ENCODE measurements at regions not wholly inside any gene's neighbourhood (a gene's known extent, or its start where the extent isn't known, plus 50 kb on each side); places are given as distances from the start of the nearest gene placed in this dataset.

DNA sequence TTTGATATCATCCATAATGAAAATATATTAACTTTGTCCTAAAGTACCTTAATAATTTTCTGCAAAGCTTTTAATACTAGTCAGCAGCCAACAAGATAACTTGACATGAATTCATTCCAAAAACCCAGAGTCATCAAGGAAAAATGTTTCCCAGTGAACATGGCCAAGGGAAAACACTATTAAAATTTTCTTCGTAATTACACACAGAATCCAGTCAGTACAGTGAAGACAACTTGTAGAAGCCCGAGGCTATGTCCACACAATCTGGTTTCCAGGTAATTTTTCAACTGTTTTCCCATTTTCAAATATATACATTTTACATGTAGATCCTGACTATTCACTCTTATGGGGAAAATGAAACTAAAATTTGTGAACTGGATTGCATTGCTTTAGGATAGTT, 600.9 kb downstream of the CDH8 start:
- Histone ChIP-seq H4K20me1 (ENCODE audit: low read depth, low read length) (no peaks in the 10 kb centered on the region), H3F3A (ENCODE audit: insufficient read depth) (no peaks in the 10 kb centered on the region), H3K9me2 (replicated peaks; ENCODE audit: insufficient read depth, low read length) (no peaks in the 10 kb centered on the region), H3K36me3 (ENCODE audit: low read length) (no peaks in the 10 kb centered on the region), H2AFZ (ENCODE audit: low read depth, low read length, severe bottlenecking) (no peak overlapping the region), H3K27ac (ENCODE audit: low read depth, low read length) (no peak overlapping the region), H3K9me3 (ENCODE audit: insufficient read depth, low read length) (no peaks in the 10 kb centered on the region), H3K4me3 (ENCODE audit: insufficient read depth, low read length, poor library complexity, severe bottlenecking) (no peak overlapping the region), H3K27me3 (ENCODE audit: low read length) (no peaks in the 10 kb centered on the region), H3K4me2 (ENCODE audit: low read depth, low read length, poor library complexity, severe bottlenecking) (no peak overlapping the region), H3K9ac (ENCODE audit: low read length) (no peak overlapping the region), H3K79me2 (ENCODE audit: insufficient read depth, low read length) (no peaks in the 10 kb centered on the region)
- no peak for TF ChIP-seq EZH2phosphoT487 (conservative IDR thresholded peaks at IDR 0.05; ENCODE audit: low read length)
- TF ChIP-seq, protein P1, sequence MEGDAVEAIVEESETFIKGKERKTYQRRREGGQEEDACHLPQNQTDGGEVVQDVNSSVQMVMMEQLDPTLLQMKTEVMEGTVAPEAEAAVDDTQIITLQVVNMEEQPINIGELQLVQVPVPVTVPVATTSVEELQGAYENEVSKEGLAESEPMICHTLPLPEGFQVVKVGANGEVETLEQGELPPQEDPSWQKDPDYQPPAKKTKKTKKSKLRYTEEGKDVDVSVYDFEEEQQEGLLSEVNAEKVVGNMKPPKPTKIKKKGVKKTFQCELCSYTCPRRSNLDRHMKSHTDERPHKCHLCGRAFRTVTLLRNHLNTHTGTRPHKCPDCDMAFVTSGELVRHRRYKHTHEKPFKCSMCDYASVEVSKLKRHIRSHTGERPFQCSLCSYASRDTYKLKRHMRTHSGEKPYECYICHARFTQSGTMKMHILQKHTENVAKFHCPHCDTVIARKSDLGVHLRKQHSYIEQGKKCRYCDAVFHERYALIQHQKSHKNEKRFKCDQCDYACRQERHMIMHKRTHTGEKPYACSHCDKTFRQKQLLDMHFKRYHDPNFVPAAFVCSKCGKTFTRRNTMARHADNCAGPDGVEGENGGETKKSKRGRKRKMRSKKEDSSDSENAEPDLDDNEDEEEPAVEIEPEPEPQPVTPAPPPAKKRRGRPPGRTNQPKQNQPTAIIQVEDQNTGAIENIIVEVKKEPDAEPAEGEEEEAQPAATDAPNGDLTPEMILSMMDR (IDR thresholded peaks at IDR 0.05; ENCODE audit: insufficient read depth, low read length, poor library complexity, severe bottlenecking): no peak

DNA sequence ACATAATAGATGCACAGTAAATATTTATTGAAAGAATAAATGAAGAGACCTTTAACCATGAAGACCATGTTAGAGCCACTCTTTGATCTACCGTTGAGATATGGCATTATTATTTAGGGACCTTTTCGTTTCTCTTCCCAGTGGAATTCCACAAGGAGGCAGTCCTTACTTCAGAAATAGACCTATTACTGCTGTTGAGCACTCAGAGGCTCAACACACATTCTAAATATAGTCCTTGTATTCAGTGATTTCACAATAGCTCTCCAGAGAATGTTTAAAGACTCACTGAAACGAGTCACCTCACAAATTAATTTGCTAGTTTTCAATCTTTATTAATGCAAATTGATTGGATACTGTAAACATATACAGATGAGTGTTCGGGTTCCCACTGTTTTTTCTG, 603.8 kb downstream of the CDH8 start:
- no peaks in the 10 kb centered on the region for H3K27me3 ChIP-seq (ENCODE audit: low read length)
- no peaks in the 10 kb centered on the region for H3F3A ChIP-seq (ENCODE audit: insufficient read depth)
- H2AFZ ChIP-seq (ENCODE audit: low read depth, low read length, severe bottlenecking): no peak overlapping the region
- no peak overlapping the region for H3K4me2 ChIP-seq (ENCODE audit: low read depth, low read length, poor library complexity, severe bottlenecking)
- H3K9me3 ChIP-seq (ENCODE audit: insufficient read depth, low read length): no peaks in the 10 kb centered on the region
- no peak overlapping the region for H3K4me3 ChIP-seq (ENCODE audit: insufficient read depth, low read length, poor library complexity, severe bottlenecking)
- H3K27ac ChIP-seq (ENCODE audit: low read depth, low read length): no peak overlapping the region
- no peaks in the 10 kb centered on the region for H3K36me3 ChIP-seq (ENCODE audit: low read length)
- no peaks in the 10 kb centered on the region for H4K20me1 ChIP-seq (ENCODE audit: low read depth, low read length)
- no peak overlapping the region for H3K9ac ChIP-seq (ENCODE audit: low read length)
- no peaks in the 10 kb centered on the region for H3K79me2 ChIP-seq (ENCODE audit: insufficient read depth, low read length)
- H3K9me2 ChIP-seq (replicated peaks; ENCODE audit: insufficient read depth, low read length): no peaks in the 10 kb centered on the region
- TF ChIP-seq, protein P1 (IDR thresholded peaks at IDR 0.05; ENCODE audit: insufficient read depth, low read length, poor library complexity, severe bottlenecking): no peak
- TF ChIP-seq EZH2phosphoT487 (conservative IDR thresholded peaks at IDR 0.05; ENCODE audit: low read length): no peak

DNA sequence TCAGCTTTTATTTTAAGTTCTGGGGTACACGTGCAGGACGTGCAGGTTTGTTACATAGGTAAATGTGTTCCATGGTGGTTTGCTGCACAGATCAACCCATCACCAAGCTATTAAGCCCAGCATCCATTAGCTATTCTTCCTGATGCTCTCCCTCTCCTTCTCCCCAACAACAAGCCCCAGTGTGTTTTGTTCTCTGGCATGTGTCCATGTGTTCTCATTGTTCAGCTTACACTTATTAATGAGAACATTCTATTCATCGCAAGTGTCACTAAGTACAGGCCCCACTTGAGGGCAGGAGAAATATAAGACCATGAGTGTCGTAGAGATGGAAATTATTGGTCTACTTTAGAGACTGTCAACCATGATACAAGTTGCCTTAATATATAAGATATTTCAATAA, 615.1 kb downstream of the CDH8 start:
- H3K27me3 ChIP-seq (ENCODE audit: low read length): no peaks in the 10 kb centered on the region
- no peak for TF ChIP-seq EZH2phosphoT487 (conservative IDR thresholded peaks at IDR 0.05; ENCODE audit: low read length)
- TF ChIP-seq, protein P1 (IDR thresholded peaks at IDR 0.05; ENCODE audit: insufficient read depth, low read length, poor library complexity, severe bottlenecking): no peak

More for the DNA sequence above, 615.1 kb downstream of the CDH8 start:
- no peak overlapping the region for H3K4me2 ChIP-seq (ENCODE audit: low read depth, low read length, poor library complexity, severe bottlenecking)
- no peak overlapping the region for H3K27ac ChIP-seq (ENCODE audit: low read depth, low read length)
- no peaks in the 10 kb centered on the region for H3K36me3 ChIP-seq (ENCODE audit: low read length)
- no peaks in the 10 kb centered on the region for H3K79me2 ChIP-seq (ENCODE audit: insufficient read depth, low read length)
- no peak overlapping the region for H2AFZ ChIP-seq (ENCODE audit: low read depth, low read length, severe bottlenecking)
- no peaks in the 10 kb centered on the region for H3F3A ChIP-seq (ENCODE audit: insufficient read depth)
- no peaks in the 10 kb centered on the region for H4K20me1 ChIP-seq (ENCODE audit: low read depth, low read length)
- H3K4me3 ChIP-seq (ENCODE audit: insufficient read depth, low read length, poor library complexity, severe bottlenecking): no peak overlapping the region
- H3K9ac ChIP-seq (ENCODE audit: low read length): no peak overlapping the region
- no peaks in the 10 kb centered on the region for H3K9me2 ChIP-seq (replicated peaks; ENCODE audit: insufficient read depth, low read length)
- H3K9me3 ChIP-seq (ENCODE audit: insufficient read depth, low read length): no peaks in the 10 kb centered on the region

All from SU-DHL-6 (cell line).